WTC11 (cell line): ENCODE measurements at regions not wholly inside any gene's neighbourhood (a gene's known extent, or its start where the extent isn't known, plus 50 kb on each side); places are given as distances from the start of the nearest gene placed in this dataset.

Experiments
- ATAC-seq: fragments of 200-7000 bp; cut with Tn5 transposase; 2 replicates; pipeline ENCODE4 v1.10.0; 2021; ENCODE audit warnings: mild to moderate bottlenecking, moderate library complexity
- CTCF ChIA-PET: fragments of 300-600 bp; sonication (Branson Sonifier 250); formaldehyde crosslinking; loops from one replicate; lab custom pipeline; 2021; ENCODE audit warnings: antibody characterized with exemption; lab: Charles Lee
- POLR2A ChIA-PET: fragments of 350-600 bp; sonication (Branson Sonifier 250); formaldehyde crosslinking; loops from one replicate; lab custom pipeline; 2021; ENCODE audit warnings: antibody characterized with exemption; lab: Charles Lee
- DNase-seq: peaks from one replicate; pipeline ENCODE4 v3.0.0; 2021; ENCODE audit warnings: low spot score
- H3K27ac Mint-ChIP-seq: 2 replicates; pipeline ENCODE4 v1.8.0; 2021; ENCODE audit warnings: mixed read lengths
- H3K27me3 Mint-ChIP-seq: 2 replicates; pipeline ENCODE4 v1.8.0; 2021; ENCODE audit warnings: low read depth, mild to moderate bottlenecking, moderate library complexity, mixed read lengths
- H3K36me3 Mint-ChIP-seq: 2 replicates; pipeline ENCODE4 v1.8.0; 2021; ENCODE audit warnings: mixed read lengths
- H3K4me1 Mint-ChIP-seq: 2 replicates; pipeline ENCODE4 v1.8.0; 2022; ENCODE audit warnings: mixed read lengths
- H3K4me3 Mint-ChIP-seq: 2 replicates; pipeline ENCODE4 v1.8.0; 2021; ENCODE audit warnings: mild to moderate bottlenecking, moderate library complexity, mixed read lengths
- H3K9me3 Mint-ChIP-seq: 2 replicates; pipeline ENCODE4 v1.8.0; 2021; ENCODE audit warnings: mixed read lengths
- CREB1 ChIP-seq: sonication (generic); formaldehyde crosslinking; IDR thresholded peaks from 2 replicates; pipeline ENCODE4 v1.8.0; 2023; ENCODE audit warnings: mild to moderate bottlenecking, missing genetic modification reagents
- EMX1 ChIP-seq: fragments of 250-450 bp; sonication (Bioruptor Pico); IDR thresholded peaks from 2 replicates; pipeline ENCODE4 v1.8.0; 2021; ENCODE audit warnings: mild to moderate bottlenecking
- ESRRA ChIP-seq: sonication (generic); formaldehyde crosslinking; IDR thresholded peaks from 2 replicates; pipeline ENCODE4 v1.8.1; 2022; ENCODE audit warnings: mild to moderate bottlenecking, missing genetic modification reagents, borderline replicate concordance
- FOXK1 ChIP-seq: sonication (generic); formaldehyde crosslinking; IDR thresholded peaks from 2 replicates; pipeline ENCODE4 v1.8.0; 2022; ENCODE audit warnings: mild to moderate bottlenecking, moderate library complexity, missing genetic modification reagents
- GTF2I ChIP-seq: fragments of 250-450 bp; sonication (Bioruptor Pico); conservative IDR thresholded peaks from 2 replicates; pipeline ENCODE4 v1.4.0; 2021; ENCODE audit warnings: mild to moderate bottlenecking
- HMGA2 ChIP-seq: fragments of 250-450 bp; sonication (Bioruptor Pico); IDR thresholded peaks from 2 replicates; pipeline ENCODE4 v1.4.0; 2021; ENCODE audit warnings: mild to moderate bottlenecking, moderate library complexity
- IRF2 ChIP-seq: sonication (generic); formaldehyde crosslinking; IDR thresholded peaks from 2 replicates; pipeline ENCODE4 v1.8.0; 2022; ENCODE audit warnings: low read depth, missing genetic modification reagents, borderline replicate concordance
- MXD4 ChIP-seq: fragments of 250-450 bp; sonication (Bioruptor Pico); IDR thresholded peaks from 2 replicates; pipeline ENCODE4 v1.8.0; 2021; ENCODE audit warnings: mild to moderate bottlenecking, moderate library complexity, borderline replicate concordance
- OVOL2 ChIP-seq: fragments of 250-450 bp; sonication (Bioruptor Pico); IDR thresholded peaks from 2 replicates; pipeline ENCODE4 v1.9.0; 2021; ENCODE audit warnings: mild to moderate bottlenecking, borderline replicate concordance
- SP1 ChIP-seq: sonication (generic); formaldehyde crosslinking; conservative IDR thresholded peaks from 2 replicates; pipeline ENCODE4 v1.8.1; 2022; ENCODE audit warnings: missing genetic modification reagents
- TEAD4 ChIP-seq: sonication (generic); formaldehyde crosslinking; IDR thresholded peaks from 2 replicates; pipeline ENCODE4 v1.8.0; 2022; ENCODE audit warnings: mild to moderate bottlenecking, missing genetic modification reagents
- TP53 ChIP-seq: sonication (generic); formaldehyde crosslinking; IDR thresholded peaks from 2 replicates; pipeline ENCODE4 v1.8.1; 2023; ENCODE audit warnings: mild to moderate bottlenecking, missing genetic modification reagents
- ZNF138 ChIP-seq: sonication (generic); formaldehyde crosslinking; conservative IDR thresholded peaks from 2 replicates; pipeline ENCODE4 v1.8.1; 2022; ENCODE audit warnings: mild to moderate bottlenecking, moderate library complexity, missing genetic modification reagents
- ZNF317 ChIP-seq: sonication (generic); formaldehyde crosslinking; IDR thresholded peaks from 2 replicates; pipeline ENCODE4 v1.8.1; 2023; ENCODE audit warnings: low read depth, mild to moderate bottlenecking, moderate library complexity, missing genetic modification reagents, borderline replicate concordance
- TF ChIP-seq, protein P1 (sequence below): fragments of 250-450 bp; sonication (Bioruptor Pico); IDR thresholded peaks from 2 replicates; pipeline ENCODE4 v2.1.2; 2022; ENCODE audit warnings: mild to moderate bottlenecking, moderate library complexity
- TF ChIP-seq, protein P2 (sequence below): sonication (generic); formaldehyde crosslinking; IDR thresholded peaks from 2 replicates; pipeline ENCODE4 v1.8.0; 2022; ENCODE audit warnings: mild to moderate bottlenecking, missing genetic modification reagents
- TF ChIP-seq, protein P3 (sequence below): sonication (generic); formaldehyde crosslinking; IDR thresholded peaks from 2 replicates; pipeline ENCODE4 v1.8.0; 2022; ENCODE audit warnings: mild to moderate bottlenecking, missing genetic modification reagents
- TF ChIP-seq, protein P4 (sequence below): sonication (generic); formaldehyde crosslinking; IDR thresholded peaks from 2 replicates; pipeline ENCODE4 v1.8.1; 2022; ENCODE audit warnings: mild to moderate bottlenecking, moderate library complexity, missing genetic modification reagents
- TF ChIP-seq, protein P5 (sequence below): sonication (generic); formaldehyde crosslinking; IDR thresholded peaks from 2 replicates; pipeline ENCODE4 v1.8.1; 2023; ENCODE audit warnings: mild to moderate bottlenecking, missing genetic modification reagents, borderline replicate concordance
- TF ChIP-seq, protein P6 (sequence below): fragments of 200-600 bp; IDR thresholded peaks from 2 replicates; pipeline ENCODE4 v1.8.0; 2022; ENCODE audit warnings: antibody characterized with exemption

DNA sequence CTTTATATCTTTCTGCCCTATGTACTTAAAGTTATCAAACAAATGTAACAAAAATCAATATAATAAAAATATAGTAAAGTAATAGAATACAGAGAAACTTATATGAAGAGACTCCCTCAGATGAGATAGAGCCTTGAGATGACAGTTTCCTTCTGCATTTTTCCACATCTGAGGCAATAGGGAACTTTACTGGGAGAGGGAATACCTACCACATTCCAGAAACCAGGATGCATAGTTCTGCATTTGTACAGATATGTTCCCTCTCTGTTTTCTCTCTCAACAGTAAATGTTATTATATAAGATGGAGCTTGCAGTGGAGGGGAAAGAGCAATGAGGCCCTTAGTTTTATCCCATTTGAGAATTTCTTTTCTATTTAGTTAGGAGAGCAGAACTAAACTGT, 109.6 kb upstream of the KCNN2 start:
- H3K27me3 Mint-ChIP-seq, result no peaks in the 10 kb centered on the region
- no peak overlapping the region for H3K27ac Mint-ChIP-seq
- H3K4me3 Mint-ChIP-seq, result no peak overlapping the region
- H3K36me3 Mint-ChIP-seq, result no peaks in the 10 kb centered on the region
- H3K9me3 Mint-ChIP-seq, result peaks cover 4% of the 10 kb centered on the region; the same call in 1 of the 2 replicates
- DNase-seq, result no peak
- H3K4me1 Mint-ChIP-seq, result peaks cover 14% of the 10 kb centered on the region
- no peak for TF ChIP-seq FOXK1 (CRISPR knock-in tag)
- TF ChIP-seq, protein P1, sequence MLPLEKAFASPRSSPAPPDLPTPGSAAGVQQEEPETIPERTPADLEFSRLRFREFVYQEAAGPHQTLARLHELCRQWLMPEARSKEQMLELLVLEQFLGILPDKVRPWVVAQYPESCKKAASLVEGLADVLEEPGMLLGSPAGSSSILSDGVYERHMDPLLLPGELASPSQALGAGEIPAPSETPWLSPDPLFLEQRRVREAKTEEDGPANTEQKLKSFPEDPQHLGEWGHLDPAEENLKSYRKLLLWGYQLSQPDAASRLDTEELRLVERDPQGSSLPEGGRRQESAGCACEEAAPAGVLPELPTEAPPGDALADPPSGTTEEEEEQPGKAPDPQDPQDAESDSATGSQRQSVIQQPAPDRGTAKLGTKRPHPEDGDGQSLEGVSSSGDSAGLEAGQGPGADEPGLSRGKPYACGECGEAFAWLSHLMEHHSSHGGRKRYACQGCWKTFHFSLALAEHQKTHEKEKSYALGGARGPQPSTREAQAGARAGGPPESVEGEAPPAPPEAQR (CRISPR knock-in tag), result no peak
- TF ChIP-seq ZNF317 (CRISPR knock-in tag), result no peak
- no peak for TF ChIP-seq EMX1 (CRISPR knock-in tag)
- TF ChIP-seq TP53 (CRISPR knock-in tag), result no peak
- TF ChIP-seq, protein P2, sequence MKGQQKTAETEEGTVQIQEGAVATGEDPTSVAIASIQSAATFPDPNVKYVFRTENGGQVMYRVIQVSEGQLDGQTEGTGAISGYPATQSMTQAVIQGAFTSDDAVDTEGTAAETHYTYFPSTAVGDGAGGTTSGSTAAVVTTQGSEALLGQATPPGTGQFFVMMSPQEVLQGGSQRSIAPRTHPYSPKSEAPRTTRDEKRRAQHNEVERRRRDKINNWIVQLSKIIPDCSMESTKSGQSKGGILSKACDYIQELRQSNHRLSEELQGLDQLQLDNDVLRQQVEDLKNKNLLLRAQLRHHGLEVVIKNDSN, result no peak
- TF ChIP-seq, protein P3, sequence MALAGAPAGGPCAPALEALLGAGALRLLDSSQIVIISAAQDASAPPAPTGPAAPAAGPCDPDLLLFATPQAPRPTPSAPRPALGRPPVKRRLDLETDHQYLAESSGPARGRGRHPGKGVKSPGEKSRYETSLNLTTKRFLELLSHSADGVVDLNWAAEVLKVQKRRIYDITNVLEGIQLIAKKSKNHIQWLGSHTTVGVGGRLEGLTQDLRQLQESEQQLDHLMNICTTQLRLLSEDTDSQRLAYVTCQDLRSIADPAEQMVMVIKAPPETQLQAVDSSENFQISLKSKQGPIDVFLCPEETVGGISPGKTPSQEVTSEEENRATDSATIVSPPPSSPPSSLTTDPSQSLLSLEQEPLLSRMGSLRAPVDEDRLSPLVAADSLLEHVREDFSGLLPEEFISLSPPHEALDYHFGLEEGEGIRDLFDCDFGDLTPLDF, result no peak
- no peak for TF ChIP-seq MXD4 (CRISPR knock-in tag)
- no peak for TF ChIP-seq IRF2
- no peak for TF ChIP-seq ESRRA (CRISPR knock-in tag)
- no peak for TF ChIP-seq HMGA2 (CRISPR knock-in tag)
- no peak for TF ChIP-seq OVOL2 (CRISPR knock-in tag)
- no peak for TF ChIP-seq TEAD4 (CRISPR knock-in tag)
- no peak for TF ChIP-seq ZNF138 (CRISPR knock-in tag)
- no peak for TF ChIP-seq SP1 (CRISPR knock-in tag)
- no peak for TF ChIP-seq CREB1 (CRISPR knock-in tag)
- TF ChIP-seq, protein P4, sequence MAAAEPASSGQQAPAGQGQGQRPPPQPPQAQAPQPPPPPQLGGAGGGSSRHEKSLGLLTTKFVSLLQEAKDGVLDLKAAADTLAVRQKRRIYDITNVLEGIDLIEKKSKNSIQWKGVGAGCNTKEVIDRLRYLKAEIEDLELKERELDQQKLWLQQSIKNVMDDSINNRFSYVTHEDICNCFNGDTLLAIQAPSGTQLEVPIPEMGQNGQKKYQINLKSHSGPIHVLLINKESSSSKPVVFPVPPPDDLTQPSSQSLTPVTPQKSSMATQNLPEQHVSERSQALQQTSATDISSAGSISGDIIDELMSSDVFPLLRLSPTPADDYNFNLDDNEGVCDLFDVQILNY (CRISPR knock-in tag), result no peak
- no peak for TF ChIP-seq GTF2I
- TF ChIP-seq, protein P5, sequence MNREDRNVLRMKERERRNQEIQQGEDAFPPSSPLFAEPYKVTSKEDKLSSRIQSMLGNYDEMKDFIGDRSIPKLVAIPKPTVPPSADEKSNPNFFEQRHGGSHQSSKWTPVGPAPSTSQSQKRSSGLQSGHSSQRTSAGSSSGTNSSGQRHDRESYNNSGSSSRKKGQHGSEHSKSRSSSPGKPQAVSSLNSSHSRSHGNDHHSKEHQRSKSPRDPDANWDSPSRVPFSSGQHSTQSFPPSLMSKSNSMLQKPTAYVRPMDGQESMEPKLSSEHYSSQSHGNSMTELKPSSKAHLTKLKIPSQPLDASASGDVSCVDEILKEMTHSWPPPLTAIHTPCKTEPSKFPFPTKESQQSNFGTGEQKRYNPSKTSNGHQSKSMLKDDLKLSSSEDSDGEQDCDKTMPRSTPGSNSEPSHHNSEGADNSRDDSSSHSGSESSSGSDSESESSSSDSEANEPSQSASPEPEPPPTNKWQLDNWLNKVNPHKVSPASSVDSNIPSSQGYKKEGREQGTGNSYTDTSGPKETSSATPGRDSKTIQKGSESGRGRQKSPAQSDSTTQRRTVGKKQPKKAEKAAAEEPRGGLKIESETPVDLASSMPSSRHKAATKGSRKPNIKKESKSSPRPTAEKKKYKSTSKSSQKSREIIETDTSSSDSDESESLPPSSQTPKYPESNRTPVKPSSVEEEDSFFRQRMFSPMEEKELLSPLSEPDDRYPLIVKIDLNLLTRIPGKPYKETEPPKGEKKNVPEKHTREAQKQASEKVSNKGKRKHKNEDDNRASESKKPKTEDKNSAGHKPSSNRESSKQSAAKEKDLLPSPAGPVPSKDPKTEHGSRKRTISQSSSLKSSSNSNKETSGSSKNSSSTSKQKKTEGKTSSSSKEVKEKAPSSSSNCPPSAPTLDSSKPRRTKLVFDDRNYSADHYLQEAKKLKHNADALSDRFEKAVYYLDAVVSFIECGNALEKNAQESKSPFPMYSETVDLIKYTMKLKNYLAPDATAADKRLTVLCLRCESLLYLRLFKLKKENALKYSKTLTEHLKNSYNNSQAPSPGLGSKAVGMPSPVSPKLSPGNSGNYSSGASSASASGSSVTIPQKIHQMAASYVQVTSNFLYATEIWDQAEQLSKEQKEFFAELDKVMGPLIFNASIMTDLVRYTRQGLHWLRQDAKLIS, result no peak
- TF ChIP-seq, protein P6, sequence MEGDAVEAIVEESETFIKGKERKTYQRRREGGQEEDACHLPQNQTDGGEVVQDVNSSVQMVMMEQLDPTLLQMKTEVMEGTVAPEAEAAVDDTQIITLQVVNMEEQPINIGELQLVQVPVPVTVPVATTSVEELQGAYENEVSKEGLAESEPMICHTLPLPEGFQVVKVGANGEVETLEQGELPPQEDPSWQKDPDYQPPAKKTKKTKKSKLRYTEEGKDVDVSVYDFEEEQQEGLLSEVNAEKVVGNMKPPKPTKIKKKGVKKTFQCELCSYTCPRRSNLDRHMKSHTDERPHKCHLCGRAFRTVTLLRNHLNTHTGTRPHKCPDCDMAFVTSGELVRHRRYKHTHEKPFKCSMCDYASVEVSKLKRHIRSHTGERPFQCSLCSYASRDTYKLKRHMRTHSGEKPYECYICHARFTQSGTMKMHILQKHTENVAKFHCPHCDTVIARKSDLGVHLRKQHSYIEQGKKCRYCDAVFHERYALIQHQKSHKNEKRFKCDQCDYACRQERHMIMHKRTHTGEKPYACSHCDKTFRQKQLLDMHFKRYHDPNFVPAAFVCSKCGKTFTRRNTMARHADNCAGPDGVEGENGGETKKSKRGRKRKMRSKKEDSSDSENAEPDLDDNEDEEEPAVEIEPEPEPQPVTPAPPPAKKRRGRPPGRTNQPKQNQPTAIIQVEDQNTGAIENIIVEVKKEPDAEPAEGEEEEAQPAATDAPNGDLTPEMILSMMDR, result no peak
- TF ChIP-seq, all 79 proteins: peak for 0
- no peak for ATAC-seq
- ChIA-PET POLR2A (no interaction called here), CTCF (interaction anchor here (0.7 to 1.2 kb wide), 2 partner anchors 106 to 195 kb away, joined by 3 read pairs; no protein-coding TSS in a partner anchor)
